HG02642 (cell line): ENCODE measurements at regions not wholly inside any gene's neighbourhood (a gene's known extent, or its start where the extent isn't known, plus 50 kb on each side); places are given as distances from the start of the nearest gene placed in this dataset.
"Not testable (repeated sequence)": the region's sequence is repeated elsewhere in the genome, so short reads cannot be mapped to it uniquely, and the experiment has no call there.

Experiments
- ATAC-seq: cut with Tn5 transposase; IDR thresholded peaks from one replicate; pipeline ENCODE4 v1.9.1; 2021; ENCODE audit warnings: mild to moderate bottlenecking; ENCODE audit not compliant: unreplicated experiment, poor library complexity

DNA sequence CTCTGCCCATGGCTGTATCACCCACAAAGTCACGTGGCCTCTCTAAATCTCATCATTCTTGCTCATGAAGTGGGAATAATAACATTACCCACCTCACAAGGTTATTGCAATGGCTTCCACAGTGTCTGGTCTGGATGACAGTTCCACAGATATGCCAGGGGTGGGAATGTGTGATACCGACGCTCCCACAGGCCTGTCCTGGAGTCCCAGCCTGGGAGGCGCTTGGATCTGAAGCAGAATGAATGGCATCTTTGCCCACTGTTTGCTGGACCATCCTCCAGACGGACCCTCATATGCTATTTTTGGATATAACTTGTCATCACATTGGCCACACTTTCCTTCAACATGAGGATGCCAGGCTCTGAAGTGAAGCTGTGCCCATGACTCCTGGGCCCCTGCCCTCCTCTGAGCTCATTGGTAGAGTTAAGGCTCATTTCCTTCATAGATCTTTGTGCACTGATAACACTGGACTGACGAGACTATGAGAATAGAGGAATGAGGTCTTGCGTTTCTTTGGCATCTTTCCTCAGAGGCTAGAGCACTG is 279.8 kb upstream of the ZNF32 start:
- no peak for ATAC-seq

DNA sequence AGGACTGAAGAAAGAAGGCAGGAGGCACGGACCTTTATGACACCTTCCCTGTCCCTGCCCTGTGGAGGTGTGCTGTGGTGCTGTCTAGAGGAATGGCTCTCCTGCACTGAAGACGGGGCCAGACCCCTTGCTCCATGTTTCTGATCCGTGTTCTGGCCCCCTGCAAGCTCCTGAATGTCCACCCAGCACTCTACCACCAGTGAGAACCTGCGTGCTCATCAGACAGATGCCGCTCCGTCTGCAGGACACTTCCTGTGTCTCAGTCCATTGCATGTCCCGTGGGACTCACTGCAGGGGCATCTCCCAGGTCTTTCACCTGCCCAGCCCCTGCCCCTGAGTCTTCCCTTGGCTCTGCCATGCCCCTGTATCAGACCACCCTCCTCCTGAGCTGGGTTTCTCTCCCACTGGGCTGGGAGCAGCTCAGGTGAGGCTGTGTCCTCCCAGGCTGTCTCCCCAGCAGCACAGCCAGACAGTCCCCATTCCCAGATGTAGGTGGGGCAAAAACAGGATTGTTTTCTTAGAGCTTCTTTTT is 278.3 kb upstream of the ZNF32 start:
- ATAC-seq = no peak

DNA sequence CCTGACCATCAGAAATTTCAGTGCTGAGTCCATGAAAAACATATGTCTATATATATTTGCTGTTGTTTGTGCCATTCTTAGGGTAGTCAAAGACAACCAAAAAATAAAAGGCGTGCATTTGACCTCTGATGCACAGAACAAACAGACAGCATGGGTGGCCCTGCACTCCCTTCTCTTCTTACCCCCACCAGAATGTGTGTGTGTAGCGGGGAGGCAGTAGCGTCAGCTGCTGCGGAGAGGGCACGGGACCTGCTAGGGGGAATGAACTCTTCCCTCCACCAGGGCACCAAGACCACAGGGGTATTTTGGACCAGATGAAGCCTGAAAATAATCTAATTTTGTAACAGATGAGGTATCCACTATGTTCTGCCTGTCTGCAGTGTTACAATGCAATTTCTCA is 277.7 kb upstream of the ZNF32 start:
- no peak for ATAC-seq

DNA sequence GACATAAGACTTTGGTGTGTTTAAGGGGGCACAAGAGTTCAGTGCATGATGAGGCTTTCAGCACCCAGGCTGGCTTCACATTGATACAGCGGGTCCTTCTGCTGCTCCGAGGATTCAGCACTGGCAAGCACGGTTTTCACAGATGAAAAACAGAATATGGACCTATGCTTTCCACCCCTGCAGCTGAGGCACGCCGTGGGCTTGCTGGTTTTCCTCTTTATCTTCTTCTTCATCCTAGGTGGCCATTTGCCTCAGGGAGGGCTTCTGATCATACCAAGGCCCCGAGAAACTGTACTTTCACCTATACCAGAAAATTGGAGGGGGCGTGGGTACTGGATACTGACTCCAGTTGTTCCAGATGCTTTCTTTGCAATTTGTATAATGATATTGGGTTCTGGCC is 277.1 kb upstream of the ZNF32 start:
- ATAC-seq = no peak

DNA sequence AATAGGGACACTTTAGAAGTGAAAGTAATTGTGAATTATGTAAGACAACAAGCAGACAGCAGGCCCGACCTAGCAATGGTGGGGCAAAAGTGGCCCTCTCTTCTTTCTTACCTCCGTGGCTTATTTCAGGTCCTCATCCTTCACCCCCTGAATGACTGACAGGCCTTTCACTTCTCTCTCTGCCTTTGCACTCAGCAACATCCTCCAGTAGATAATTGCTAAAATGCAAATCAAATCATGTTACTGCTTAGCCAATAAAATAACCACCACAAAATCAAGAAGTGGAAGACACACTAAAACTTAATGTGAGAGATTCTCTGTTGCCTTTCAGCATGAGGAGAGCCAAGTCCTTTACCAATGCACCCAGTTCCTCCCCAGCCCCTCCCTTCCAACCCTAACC is 274.6 kb upstream of the ZNF32 start:
- no peak for ATAC-seq

DNA sequence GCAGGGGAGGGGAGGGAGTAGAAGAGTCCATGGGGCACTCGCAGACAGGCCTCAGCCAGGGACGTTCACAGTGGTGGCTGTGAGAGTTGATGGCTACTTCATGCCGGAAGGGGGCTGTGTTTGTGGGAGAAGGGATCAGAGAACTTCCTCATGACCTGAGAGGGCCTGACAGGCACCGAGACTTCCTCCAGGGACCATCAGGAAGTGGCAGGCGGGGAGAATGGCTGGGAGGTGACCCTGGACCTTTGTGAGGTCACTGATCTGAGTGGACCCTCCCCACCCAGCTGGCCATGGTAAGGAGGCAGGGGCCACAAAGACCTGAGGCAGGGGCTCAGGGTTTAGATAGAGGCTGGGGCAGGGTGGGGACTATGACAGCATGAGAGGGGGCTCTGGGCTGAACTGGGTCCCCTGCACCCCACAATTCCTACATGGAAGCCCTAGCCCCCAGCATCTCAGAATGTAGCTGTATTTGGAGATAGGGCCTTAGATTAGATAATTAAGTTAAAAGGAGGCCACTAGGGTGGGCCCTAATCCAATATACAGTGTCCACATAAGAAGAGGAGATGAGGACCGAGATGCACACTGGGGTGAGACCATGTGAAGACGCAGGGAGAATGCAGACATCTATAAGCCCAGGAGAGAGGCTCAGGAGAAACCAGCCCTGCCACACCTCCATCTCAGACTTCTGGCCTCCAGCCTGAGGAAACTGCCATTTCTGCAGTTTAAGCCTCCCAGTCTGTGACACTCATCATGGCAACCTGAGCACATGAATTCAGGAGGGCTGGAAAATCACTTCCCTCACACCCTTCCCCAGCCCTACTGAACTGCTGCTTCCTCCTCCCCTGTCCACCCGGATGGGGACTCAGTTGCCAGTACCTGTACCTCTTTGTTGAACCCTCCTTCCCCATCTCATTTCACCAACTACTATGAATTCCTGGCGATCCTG is 273.9 kb upstream of the ZNF32 start:
- ATAC-seq = no peak

DNA sequence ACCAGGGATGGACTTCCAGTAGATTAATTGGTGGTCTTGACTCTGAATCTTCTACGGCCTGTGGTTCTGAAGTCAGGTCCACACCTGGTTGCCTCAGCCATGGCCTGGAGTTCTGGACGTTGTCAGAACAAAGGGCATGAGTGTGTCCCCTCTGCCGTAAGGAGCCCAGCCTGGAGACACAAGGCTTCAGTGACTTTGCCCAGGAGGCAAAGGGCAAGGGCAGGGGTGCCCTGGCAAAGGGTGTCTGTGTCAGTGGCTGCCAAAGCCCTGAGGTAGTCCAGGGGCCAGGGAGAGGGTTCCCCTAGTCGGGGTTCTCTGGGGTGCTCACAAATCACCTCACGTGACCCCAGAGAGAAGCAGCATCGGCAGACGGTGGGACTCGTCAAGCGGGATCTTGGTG is 273.2 kb upstream of the ZNF32 start:
- ATAC-seq = no peak

DNA sequence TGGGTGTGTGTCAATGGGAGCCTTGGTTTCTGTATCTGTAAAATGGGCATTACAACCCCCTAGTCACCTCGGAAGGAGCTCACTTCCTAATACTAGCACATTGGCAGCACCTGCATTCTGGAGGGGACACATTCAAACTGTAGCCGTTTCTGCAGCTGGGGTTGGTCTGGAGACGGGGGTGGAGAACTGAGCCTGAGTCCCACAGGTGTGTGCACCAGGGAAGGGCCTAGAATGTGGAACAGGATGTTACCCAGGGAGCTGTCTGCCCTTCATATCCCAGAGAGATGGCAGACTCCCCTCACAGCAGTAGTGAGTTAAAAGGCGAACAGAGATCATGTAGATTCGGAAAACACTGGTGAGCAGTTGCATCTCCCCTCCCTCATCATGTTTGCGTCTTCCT is 272.8 kb upstream of the ZNF32 start:
- no peak for ATAC-seq

DNA sequence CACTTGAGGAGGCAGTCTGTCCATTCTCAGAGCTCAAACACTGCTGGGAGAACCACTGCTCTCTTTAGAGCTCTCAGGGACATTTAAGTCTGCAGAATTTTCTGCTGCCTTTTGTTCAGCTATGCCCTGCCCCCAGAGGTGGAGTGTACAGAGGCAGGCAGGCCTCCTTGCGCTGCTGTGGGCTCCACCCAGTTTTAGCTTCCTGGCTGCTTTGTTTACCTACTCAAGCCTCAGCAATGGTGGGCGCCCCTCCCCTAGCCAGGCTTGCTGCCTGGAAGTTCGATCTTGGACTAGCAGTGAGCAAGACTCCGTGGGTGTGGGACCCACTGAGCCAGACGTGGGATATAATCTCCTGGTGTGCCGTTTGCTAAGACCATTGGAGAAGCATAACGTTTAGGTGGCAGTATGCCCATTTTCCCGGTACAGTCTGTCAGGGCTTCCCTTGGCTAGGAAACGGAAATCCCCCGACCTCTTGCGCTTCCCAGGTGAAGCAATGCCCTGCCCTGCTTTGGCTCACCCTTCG is 271.6 kb upstream of the ZNF32 start:
- not testable (repeated sequence) for ATAC-seq

DNA sequence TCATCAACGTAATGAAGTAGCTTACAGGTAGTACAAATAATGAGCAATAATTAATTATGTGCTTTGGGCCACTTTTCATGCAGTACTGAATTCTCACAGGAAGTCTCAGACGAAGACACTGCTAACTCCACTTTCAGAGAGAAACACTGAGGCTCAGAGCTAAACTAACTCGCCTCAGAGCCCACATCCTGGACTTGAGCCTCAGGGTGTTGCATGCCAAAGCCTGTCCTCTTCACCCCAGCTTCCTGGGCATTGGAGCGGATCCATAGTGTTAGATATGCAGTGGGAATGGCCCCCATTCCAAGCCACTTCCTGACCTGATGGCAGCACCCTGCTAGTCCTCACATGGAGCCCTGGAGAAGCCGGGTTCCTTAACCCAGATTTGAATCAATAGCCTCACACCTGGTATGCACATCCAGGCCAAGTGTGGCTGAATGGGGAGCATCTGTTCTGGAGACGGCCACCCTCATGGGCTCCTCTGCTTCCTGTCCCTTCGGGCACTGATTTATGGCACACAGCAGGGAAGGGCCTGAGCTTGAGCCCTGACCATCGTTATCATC is 265.1 kb upstream of the ZNF32 start:
- ATAC-seq = no peak

DNA sequence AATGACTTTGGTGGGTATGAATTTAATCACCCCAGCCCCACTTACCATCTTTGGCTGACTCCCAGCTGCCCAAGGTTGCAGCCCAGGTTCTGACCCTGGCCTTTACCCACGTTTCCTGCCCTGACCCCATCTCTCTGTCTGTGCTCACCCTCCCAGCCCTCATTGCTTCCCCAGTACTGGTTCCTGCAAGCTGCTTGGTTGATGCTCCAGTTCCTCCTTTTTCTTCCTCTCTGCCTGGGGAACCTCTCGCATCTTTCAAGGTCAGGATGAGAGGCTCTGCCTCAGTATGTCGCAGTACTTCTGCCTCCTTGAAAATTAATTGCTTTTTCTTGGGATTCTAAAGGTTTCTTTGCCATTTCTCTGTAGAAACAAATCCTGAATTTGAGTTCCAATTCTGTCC is 263.8 kb upstream of the ZNF32 start:
- ATAC-seq = no peak

DNA sequence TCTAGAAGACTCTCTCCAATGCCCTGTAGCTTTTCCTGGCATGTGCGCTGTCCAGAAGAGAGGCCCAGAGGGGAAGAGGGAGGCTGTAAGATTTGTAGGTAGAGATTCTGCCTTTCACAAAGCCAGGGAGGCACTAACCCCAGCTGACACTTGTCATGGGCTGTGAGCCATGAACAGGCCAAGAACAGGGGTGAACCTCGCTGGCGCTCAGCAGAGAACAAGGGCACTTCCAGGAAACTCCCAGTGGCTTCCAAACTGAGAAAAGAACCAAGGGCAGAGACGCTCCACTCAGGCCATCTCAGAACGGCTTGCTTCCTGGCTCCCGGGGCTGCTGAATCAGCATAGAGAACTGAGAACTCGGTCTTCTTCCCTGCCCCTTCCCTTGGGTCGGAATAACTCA is 257.8 kb upstream of the ZNF32 start:
- ATAC-seq = no peak

DNA sequence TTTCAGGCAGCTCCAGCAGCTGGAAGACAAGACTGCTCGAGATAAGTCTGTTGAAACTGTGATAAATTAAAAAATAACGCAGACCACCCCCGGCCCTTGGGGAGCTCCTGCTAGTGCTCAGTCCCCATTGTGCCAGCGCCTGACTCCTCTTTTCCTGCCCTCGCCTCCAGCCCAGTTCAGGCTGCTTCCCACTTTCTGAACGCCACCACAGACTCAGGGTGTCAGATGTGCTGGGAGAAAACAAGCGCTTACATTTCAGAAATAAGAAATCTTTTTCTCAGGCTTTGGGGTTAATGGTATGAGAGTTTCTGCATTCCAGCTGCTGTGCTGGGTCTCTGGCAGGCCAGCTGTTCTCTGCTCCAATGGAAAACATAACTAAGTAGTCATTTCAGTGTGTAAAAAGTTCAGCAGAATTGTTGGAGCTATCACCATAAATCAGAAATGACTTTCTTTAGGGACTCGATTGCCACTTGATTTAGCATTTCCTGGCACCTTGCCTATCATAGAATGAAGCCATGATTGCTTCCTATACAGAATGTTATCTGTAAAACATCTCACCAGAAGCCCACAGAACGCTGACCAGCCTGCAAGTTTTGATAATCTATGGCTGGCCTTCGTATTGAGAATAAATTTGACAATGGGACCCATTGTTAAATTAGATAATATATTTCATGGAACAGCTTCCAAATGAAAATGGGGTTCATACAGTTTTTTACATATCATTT is 257.0 kb upstream of the ZNF32 start:
- ATAC-seq = no peak

DNA sequence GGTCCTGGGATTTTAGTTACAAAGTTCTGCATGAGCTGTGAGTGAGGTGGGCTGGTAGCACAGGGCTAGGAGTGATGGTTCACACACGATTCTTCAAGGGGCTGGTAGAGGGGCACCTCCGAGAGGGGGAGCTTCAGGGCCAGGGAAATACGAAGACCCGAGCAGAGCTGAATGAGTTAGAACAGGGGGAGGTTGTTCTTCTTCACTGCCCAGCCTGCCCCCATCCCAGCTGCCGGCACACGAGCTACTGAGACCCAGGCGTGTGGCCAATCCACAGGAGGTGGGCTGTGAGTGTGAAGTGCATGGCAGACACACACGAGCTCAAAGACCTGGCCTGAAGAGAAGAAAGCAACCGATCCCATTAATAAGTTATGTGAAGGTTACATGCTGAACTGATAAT is 256.2 kb upstream of the ZNF32 start:
- no peak for ATAC-seq

DNA sequence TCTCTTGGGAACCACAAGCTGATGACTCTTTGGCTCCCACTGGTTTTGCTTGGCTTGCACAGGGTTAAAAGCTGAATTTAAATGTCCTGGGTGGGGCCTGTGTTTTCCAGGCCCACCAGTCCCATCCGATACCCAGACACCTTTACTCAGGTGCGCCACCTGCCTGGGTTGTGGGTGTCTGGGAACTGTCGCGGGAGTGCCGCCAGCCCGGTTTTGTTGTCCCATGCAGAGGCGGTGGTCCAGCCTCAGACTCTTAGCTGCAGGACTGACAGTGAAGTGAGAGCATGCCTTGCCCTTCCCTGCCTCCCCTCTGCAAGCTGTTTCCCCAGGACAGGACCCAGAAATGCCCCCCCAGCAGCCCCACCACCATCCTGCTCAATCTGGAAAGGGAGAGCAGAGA is 255.6 kb upstream of the ZNF32 start:
- no peak for ATAC-seq

DNA sequence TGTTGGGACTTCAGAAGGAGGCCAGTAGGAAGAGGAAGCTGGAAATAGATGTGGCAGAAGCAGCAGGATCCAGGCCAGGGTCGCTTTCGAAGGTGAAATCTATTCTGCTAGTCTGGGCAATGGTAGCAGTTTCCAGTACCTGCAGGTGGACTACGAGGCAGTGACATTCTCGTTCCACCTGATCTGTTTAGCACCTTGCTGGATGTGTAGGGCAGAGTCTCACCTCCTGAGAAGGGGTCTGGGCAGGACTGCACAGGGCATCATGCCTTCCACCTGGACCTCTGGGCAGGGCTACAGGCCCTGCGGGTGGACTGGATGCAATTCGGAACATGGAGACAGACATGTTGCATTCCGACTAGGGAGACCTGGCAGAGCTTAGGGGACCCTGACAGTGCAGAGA is 254.8 kb upstream of the ZNF32 start:
- ATAC-seq = no peak

DNA sequence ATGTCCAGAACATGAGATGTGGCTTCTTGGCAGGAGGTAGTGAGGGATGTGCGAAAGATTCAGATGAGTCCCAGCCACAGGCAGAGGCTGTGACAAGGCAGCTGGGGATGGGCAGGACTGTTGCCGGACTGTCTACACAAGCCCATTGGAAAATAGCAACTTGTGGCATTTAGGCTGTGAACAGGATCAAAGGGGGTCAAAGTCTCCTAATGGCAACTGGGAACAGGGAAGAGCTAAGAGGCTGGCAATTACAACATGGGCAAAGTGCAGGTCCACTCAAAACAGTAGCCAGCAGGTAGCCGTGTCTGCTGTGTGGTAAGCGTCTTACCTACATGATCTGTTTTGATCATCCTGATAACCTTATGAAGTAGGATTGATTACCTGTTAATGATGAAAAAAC is 254.2 kb upstream of the ZNF32 start:
- no peak for ATAC-seq

DNA sequence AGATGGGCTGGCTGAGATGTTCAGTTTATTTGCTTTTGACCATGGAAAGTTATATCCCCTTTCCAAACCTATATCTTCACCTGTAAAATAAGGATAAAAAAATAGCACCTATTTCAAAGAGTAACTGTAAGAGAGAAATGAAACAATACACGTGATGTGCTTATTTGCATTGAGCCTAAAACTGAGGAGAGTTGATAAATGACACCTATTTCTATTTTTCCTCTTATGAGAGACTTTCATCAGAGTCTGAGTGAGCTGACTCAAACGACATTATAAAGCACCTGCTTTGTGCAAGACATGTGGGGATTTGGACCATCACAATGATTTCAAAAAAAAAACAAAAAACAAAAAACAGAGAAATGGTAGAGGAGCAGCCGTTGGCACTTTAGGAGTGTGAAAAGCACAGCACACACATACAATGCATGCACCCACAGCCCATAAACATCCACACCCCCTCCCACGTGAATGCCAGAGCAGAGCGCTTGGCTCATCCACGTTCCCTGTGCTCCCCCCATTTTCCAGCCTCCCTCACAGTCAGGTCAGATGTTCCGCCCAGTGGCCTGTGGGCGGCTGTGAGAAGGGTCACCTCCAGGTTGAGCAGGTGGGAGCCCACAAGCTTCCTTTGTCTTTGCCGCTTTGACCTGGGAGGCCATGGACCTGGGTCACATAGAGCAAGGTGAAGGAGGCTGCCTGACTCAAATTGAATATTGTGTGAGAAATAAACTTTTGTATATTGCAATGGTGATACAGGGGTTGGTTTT is 253.2 kb upstream of the ZNF32 start:
- ATAC-seq = no peak

DNA sequence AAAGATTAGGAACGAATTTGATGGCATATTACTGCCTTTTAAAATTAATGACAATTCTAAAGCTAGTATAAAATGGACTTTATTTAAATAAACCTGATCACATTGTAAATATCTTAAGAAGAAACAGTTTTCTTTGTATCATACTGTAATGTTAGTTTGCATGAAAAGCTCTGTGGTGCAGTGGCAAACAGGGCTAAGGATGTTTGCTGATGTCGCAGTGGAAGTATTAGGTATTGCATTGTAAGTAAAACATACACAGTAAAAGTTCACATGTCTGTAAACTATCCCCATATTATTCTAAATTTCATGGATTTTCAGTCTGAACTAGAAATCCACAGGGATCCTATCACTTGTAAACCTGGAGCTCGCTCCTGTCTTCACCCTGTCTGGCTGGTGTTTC is 252.6 kb upstream of the ZNF32 start:
- no peak for ATAC-seq

DNA sequence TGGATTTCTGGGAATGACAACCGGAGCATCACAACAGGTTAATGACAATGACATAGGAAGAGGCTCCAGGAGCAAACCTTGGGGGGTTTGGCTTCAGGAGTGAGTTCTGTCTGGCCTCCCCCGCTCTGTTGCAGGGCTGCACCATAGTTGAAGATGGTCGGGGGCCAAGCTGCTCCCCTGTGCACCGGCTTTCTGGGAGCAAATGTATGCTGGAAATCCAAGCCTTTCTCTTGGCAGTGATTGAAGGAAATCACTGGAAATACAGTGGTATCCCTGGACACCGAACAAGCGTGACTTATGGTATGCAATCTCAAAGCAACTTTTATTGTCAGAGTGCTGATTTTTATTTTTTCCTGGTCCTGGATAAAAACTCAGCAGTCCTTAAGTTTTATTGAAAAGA is 251.9 kb upstream of the ZNF32 start:
- ATAC-seq = no peak
